ENCODE measurements at regions not wholly inside any gene's neighbourhood (a gene's known extent, or its start where the extent isn't known, plus 50 kb on each side); places are given as distances from the start of the nearest gene placed in this dataset.

DNA sequence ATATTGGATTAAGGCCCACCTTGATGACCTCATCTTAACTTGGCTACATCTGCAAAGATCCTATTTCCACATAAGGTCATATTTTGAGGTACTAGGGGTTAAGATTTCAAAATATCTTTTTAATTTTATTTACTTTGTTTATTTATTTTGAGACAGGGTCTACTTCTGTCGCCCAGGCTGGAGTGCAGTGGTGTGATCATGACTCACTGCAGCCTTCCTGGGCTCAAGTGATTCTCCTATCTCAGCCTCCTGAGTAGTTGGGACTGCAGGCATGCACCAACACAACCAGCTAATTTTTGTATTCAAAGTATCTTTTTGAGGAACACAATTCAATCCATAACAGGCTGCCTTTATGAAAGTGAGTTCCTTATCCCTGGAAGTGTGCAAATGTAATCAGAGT lies 212.3 kb downstream of the PALM2AKAP2 start:
- no TSS peak for BruUV-seq (replicated peaks)
- 88% methylated on average over 1 of the region's 1 CpG for WGBS (ENCODE audit: insufficient coverage, insufficient replicate concordance, low lambda C conversion rate, missing lambda C conversion rate)

More for the DNA sequence above, 212.3 kb downstream of the PALM2AKAP2 start:
- Histone ChIP-seq H3K9me3 (replicated peaks; ENCODE audit: control insufficient read depth, insufficient read depth, low read length) (peaks cover 6% of the 10 kb centered on the region), H3K27me3 (replicated peaks in 1 of 2; ENCODE audit: control insufficient read depth in 2 of 2, insufficient read depth in 2 of 2, low read length in 1 of 2) (no peaks in the 10 kb centered on the region), H3K27ac (ENCODE audit: control insufficient read depth, insufficient read depth) (no peak overlapping the region), H3K4me1 (ENCODE audit: control insufficient read depth, insufficient read depth, low read length) (no peaks in the 10 kb centered on the region), H3K36me3 (ENCODE audit: control insufficient read depth in 2 of 2, insufficient read depth in 2 of 2, low read length in 1 of 2) (no peaks in the 10 kb centered on the region; a peak in 1 of 4 replicates), H2AFZ (ENCODE audit: control insufficient read depth, low read depth, low read length) (no peak overlapping the region), H3K4me2 (ENCODE audit: control insufficient read depth, insufficient read depth) (no peak overlapping the region), H3K79me2 (ENCODE audit: control insufficient read depth, insufficient read depth, low read length) (no peaks in the 10 kb centered on the region), H4K20me1 (ENCODE audit: control insufficient read depth, insufficient read depth) (no peaks in the 10 kb centered on the region), H3K4me3 (no peak overlapping the region), H3K9ac (ENCODE audit: control insufficient read depth, insufficient read depth, low read length) (no peak overlapping the region)
- SMC1A ChIA-PET (ENCODE audit: uncharacterized antibody, unreplicated experiment) = interaction anchor here (0.8 to 2.7 kb wide), 3 partner anchors 13 to 20 kb away, joined by 5 to 10 read pairs (median 5); no protein-coding TSS in a partner anchor
- intact Hi-C loops (cut with micrococcal nuclease; ENCODE audit: unreplicated experiment) (no loop called here), in situ Hi-C loops (cut with MboI) (no loop called here)
- TF ChIP-seq CHD4 (IDR thresholded peaks at IDR 0.05) (no peak), TAF1 (IDR thresholded peaks at IDR 0.05; ENCODE audit: borderline replicate concordance, low read depth, low read length) (no peak), RCOR1 (conservative IDR thresholded peaks at IDR 0.05; ENCODE audit: low read depth, low read length) (no peak), BHLHE40 (IDR thresholded peaks at IDR 0.05; ENCODE audit: borderline replicate concordance in 1 of 2, low read depth in 2 of 2, low read length in 1 of 2) (no peak), SP1 (IDR thresholded peaks at IDR 0.05; ENCODE audit: low read depth, low read length) (no peak), LARP7 (IDR thresholded peaks at IDR 0.05) (no peak), NBN (IDR thresholded peaks at IDR 0.05) (no peak), ZNF207 (IDR thresholded peaks at IDR 0.05; ENCODE audit: borderline replicate concordance) (no peak), FOXM1 (IDR thresholded peaks at IDR 0.05; ENCODE audit: low read depth, low read length) (no peak)
- TF ChIP-seq, protein P1, sequence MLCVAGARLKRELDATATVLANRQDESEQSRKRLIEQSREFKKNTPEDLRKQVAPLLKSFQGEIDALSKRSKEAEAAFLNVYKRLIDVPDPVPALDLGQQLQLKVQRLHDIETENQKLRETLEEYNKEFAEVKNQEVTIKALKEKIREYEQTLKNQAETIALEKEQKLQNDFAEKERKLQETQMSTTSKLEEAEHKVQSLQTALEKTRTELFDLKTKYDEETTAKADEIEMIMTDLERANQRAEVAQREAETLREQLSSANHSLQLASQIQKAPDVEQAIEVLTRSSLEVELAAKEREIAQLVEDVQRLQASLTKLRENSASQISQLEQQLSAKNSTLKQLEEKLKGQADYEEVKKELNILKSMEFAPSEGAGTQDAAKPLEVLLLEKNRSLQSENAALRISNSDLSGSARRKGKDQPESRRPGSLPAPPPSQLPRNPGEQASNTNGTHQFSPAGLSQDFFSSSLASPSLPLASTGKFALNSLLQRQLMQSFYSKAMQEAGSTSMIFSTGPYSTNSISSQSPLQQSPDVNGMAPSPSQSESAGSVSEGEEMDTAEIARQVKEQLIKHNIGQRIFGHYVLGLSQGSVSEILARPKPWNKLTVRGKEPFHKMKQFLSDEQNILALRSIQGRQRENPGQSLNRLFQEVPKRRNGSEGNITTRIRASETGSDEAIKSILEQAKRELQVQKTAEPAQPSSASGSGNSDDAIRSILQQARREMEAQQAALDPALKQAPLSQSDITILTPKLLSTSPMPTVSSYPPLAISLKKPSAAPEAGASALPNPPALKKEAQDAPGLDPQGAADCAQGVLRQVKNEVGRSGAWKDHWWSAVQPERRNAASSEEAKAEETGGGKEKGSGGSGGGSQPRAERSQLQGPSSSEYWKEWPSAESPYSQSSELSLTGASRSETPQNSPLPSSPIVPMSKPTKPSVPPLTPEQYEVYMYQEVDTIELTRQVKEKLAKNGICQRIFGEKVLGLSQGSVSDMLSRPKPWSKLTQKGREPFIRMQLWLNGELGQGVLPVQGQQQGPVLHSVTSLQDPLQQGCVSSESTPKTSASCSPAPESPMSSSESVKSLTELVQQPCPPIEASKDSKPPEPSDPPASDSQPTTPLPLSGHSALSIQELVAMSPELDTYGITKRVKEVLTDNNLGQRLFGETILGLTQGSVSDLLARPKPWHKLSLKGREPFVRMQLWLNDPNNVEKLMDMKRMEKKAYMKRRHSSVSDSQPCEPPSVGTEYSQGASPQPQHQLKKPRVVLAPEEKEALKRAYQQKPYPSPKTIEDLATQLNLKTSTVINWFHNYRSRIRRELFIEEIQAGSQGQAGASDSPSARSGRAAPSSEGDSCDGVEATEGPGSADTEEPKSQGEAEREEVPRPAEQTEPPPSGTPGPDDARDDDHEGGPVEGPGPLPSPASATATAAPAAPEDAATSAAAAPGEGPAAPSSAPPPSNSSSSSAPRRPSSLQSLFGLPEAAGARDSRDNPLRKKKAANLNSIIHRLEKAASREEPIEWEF (IDR thresholded peaks at IDR 0.05; ENCODE audit: insufficient replicate concordance, low read depth, low read length) = no peak
- TF ChIP-seq, protein P2, sequence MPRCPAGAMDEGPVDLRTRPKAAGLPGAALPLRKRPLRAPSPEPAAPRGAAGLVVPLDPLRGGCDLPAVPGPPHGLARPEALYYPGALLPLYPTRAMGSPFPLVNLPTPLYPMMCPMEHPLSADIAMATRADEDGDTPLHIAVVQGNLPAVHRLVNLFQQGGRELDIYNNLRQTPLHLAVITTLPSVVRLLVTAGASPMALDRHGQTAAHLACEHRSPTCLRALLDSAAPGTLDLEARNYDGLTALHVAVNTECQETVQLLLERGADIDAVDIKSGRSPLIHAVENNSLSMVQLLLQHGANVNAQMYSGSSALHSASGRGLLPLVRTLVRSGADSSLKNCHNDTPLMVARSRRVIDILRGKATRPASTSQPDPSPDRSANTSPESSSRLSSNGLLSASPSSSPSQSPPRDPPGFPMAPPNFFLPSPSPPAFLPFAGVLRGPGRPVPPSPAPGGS (IDR thresholded peaks at IDR 0.05; ENCODE audit: borderline replicate concordance, insufficient read depth, low read depth, low read length, poor library complexity, severe bottlenecking) = no peak
- DNase-seq (ENCODE audit: low read depth, low spot score) (no peak), FAIRE-seq (no peak), ATAC-seq (no peak)
- POLR2A ChIA-PET = no interaction called here
- CTCF ChIA-PET = no interaction called here
- RAD21 ChIA-PET (ENCODE audit: unreplicated experiment) = interaction anchor here (0.9 to 1.2 kb wide), 3 partner anchors 73 to 89 kb away, joined by 3 read pairs; no protein-coding TSS in a partner anchor
